AG08396 (cell line): ENCODE measurements at regions not wholly inside any gene's neighbourhood (a gene's known extent, or its start where the extent isn't known, plus 50 kb on each side); places are given as distances from the start of the nearest gene placed in this dataset.
A peak's percentile ranks its signal among the peaks of the same experiment; 100 is the strongest.
"Not testable (repeated sequence)": the region's sequence is repeated elsewhere in the genome, so short reads cannot be mapped to it uniquely, and the experiment has no call there.

Experiments used
- DNase-seq: peaks from one replicate; pipeline ENCODE4 v3.0.0; 2012; ENCODE audit warnings: low spot score, mixed read lengths

- no peak for DNase-seq
These were observed 55.0 kb downstream of the OXSM start for GRCh38 chr3:25844891-25845290.

DNA sequence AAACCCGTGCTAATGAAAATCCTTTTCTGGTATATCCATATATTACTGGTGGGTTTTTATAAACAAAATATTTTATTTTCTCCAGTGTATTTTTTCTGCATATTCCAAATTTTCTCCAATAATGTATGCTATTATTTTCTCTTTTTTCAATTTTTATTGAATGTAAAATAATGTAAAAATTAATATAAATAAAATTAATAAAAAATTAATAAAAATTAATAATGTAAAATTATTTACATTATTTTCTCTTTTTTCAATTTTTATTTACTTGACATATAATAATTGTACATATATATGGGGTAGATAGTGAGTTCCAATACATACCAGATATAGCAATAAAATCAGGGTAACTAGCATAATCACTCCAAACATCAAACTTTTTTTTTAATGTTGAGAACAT is 56.4 kb downstream of the OXSM start:
- no peak for DNase-seq

DNA sequence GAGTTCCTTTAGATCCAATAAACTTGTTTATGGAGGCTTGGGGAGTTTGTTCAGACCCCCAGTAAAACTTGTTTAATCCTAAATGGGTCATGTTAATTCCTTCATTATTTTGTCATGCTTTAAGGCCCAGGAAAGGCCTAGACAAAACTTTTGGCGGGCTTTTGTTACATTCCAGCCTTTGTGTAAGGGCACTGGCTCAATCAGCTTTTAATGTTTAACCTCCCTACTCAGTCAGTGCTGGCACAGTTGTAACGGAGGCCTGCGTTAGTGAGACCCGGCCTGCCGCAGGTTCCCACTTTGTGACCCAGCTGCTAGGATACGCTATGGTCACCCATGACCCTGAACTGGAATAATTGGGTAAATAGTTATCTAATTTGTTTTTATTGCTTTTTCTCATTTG is 59.2 kb downstream of the OXSM start:
- no peak for DNase-seq

DNA sequence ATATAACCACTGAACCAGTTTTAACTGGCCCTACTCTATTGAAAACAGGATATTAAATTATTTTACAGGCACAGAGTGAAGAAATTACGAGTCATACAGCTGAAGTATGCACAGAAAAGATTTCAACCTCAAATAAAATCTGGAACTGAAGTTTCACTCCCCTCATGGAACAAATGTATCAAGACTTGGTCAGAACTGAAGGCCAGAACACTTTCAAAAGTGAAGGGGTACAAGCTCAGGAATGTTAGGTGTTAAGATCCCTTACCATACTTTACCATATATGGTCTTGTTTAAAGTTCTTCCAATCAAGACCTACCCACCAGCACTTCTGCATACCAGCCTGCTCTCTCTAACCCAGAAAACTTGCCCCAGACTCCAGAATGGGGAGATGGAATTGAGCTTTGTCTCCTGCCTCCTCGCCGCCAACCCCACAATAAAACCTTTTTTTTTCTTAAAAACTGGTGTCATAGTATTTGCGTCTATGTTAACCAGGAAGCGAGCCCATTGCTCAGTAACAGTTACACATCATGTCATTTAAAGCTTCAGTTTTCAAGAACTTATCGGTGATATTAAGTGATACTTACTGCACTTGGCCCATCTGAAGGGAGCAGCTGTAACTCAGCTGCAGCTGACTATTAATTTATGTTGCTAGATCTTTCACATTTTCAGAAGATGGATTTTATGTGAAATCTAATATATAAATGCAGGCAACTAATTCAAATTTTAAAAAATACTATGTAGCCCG is 59.9 kb downstream of the OXSM start:
- peak; percentile 25 for DNase-seq

DNA sequence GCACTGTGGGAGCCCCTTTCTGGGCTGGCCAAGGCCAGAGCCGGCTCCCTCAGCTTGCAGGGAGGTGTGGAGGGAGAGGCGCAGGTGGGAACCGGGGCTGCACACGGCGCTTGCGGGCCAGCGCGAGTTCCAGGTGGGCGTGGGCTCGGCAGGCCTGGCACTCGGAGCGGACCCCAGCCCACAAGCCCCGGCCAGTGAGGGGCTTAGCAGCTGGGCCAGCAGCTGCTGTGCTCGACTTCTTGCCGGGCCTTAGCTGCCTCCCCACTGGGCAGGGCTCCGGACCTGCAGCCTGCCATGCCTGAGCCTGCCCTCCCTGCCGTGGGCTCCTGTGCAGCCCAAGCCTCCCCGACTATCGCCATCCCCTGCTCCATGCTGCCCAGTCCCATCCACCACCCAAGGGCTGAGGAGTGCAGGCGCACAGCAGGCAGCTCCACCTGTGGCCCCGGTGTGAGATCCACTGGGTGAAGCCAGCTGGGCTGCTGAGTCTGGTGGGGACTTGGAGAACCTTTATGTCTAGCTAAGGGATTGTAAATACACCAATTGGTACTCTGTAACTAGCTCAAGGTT is 61.9 kb downstream of the OXSM start:
- not testable (repeated sequence) for DNase-seq

- DNase-seq, result peak; percentile 19
These were observed 64.3 kb downstream of the OXSM start for GRCh38 chr3:25854214-25854613.

DNA sequence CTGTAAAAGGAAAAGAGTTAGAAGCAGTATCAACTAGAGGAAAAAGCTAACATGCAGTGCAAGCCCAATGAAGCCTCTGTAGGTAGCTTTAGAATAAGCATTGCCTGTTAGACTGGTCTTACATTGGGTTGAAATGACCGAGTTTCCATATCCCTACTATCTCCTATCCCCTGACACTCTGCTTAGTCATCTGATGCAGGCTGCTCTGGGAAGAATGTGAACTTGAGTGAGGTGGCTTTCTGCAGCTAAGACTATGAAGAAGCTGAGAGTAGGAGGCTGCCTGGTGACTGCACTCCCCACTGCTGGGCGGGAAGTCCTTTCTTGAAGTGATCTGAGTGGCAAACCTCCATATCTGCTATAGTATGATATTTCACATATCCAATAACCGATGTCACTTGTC is 64.7 kb downstream of the OXSM start:
- DNase-seq, result peak; percentile 58

GRCh38 chr3:25855266-25855784 is 65.4 kb downstream of the OXSM start:
- DNase-seq, result no peak

- peak; percentile 58 for DNase-seq
These were observed 67.1 kb downstream of the OXSM start for GRCh38 chr3:25856902-25857518.

DNA sequence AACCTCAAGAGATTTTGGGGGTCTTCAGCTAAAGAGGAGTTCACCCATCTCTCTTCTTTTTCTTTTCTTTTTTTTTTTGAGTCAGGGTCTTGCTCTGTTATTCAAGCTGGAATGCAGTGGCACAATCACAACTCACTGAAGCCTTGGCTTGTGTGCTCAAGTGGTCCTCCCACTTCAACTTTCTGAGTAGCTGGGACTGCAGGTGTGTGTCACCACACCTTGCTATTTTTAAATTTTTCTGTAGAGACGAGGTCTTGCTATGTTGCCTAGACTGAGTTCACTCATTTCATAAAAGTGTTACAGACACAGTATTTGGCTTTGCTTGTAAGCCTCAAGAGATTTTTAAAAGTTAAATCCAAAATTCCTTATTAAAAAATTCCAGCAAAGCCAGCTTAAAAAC is 71.7 kb downstream of the OXSM start:
- DNase-seq, result no peak

GRCh38 chr3:25863011-25863415 is 73.1 kb downstream of the OXSM start:
- DNase-seq, result no peak

DNA sequence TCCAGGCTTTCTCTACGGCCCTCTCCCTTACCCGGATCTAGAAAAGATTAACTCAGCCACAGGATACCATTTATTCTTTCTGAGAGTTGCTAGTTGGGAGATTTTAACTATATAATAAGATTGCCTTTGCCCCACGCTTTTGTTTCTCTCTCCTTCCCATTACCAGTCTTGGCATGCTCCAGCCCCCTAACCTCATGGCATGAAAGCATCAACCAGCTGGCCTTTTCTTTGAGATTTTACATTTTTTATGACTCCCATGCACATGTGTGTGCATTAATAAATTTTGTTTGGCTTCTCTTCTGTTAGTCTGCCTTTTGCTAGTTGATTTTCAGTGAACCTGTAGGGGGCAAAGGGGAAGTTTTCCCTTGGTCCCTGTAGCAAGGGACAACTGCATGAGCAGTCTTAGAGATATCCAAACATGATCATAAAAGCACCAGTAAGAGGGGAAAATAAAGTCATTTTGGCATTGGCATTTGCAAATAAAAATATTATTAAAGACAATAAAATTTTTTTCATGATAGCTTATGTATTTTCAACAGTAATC is 73.6 kb downstream of the OXSM start:
- DNase-seq, result no peak

DNA sequence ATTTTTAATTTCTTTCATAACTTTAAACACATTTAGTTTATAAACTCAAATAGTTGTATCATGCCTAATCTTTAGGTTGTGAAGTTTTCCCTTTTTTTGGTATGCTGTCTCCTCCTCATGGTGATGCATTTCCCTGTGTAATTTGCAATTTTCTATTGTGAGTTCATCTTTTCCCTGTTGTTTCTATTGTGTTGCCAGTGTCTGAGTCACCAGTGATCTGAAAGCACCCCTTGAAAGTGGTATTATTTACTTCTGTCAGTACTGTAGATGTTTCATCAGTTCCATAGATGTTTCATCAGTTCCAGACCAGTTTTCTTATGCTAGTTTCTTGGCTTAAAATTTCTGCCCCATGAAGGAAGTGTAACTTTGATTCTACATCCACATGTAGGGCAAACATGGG is 80.6 kb downstream of the OXSM start:
- no peak for DNase-seq

DNA sequence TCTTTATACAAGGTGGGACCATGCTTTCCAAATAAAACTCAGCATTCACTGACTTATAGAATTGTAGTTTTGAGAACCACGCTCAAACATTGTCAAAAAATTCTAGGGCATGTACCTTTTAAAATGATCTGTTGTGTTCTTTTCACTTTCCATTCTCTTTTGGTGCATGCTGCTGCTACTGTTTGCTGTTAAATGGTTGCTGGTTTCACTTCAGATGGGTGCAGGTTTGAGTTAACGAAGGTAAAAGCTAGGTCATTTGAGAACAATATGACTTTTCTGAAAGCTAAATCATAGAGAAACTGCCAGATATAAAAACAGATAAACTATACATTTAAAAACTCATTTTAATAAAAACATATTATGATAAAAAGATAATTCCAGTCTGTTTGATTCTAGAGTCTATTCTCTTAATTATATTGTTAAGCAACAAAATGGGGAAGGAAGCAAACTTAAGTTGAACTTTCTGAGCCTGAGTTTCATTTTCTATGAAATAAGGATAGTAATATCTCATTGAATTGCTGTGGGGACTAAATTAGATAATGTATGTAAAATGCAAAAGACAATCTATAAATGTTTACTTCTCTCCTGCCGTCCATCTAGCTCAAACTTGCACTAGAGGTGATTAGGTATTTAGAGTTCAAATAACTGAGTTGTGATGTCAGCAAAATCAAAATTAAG is 82.4 kb downstream of the OXSM start:
- no peak for DNase-seq

- DNase-seq, result no peak
These were observed 93.6 kb downstream of the OXSM start for GRCh38 chr3:25883492-25883891.

DNA sequence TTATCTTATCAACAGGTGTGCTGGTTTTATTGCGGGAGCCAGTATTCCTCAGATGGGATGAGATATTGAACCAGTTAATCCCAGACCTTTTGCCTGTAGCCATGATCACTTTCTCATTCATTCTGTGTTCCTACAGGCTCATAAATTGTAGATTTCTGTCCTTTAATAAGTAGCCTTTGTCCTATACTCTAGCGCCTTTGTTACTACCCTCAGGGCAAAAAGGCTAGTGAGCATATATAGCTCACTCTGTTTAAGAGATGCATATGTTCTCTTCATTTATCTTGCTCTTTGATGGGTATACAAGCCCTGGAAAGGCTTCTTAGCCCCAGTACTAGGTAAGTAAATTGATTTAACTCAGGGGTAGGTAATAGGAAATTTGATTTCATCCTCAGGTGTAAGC is 95.1 kb downstream of the OXSM start:
- no peak for DNase-seq

DNA sequence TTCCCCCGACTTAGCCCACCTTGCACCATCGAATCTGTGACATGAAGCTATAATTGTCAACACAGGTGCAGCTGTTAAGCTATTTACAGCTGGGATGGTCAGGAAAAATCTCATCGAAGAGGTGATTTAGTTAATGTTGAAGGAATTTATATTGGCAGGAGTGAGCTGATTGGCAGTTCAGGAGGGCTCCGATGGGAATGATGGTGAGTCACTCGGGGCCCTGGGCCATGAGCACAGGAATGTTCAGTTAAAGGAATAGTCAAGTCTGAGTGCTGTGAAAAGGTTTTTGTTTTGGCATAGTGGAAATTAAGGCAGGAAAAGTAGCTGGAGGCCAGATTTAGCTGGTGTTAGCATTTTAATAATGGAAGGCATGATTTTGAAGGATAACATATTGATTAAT is 95.7 kb downstream of the OXSM start:
- DNase-seq, result no peak

GRCh38 chr3:25887907-25888306 is 98.0 kb downstream of the OXSM start:
- no peak for DNase-seq

DNA sequence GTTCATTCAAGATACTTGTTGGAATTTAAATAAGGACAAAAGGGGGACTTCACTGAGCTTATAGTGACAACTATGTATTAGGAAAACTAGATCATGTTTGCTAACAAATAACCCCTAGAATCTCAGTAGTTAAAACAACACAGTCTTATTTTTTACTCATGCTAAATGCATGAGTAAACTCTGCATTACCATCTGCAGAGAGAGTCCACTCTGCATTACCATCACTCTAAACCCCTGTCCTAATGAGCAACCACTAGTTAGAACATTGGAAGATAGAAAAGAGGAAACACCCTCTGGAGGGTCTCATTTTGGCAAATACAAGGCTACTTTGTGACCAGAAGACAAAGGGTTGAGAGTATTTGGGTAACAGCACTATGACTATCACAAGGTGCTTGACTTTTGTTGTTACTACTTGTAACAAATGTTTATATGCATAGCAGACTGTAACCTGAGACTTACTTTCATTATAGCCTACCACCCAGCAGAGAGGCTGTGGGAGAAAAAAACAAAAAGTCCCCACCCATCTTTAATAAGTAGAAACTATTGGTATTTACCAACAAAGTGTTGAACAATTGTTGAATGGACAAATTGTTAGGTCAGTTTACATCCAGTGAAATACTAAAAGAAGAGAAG is 99.1 kb downstream of the OXSM start:
- DNase-seq, result no peak

DNA sequence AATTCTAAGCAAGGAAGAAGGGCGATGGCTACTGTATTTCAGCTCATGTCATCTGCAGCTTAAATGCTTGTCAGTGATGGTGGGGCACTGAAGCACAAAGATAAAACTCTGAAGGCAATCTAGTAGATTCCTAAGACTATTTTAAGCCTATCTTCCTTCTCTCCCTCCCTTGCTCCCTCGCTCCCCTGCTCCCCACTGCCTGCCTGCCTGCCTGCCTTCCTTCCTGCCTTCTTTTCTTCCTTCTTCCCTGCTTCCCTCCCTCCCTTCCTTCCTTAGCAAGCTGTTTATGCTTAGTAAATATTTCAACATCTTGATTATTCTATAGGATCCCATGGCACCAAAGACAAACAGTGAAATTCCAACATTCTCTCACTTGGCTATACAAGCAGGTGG is 99.6 kb downstream of the OXSM start:
- no peak for DNase-seq

DNA sequence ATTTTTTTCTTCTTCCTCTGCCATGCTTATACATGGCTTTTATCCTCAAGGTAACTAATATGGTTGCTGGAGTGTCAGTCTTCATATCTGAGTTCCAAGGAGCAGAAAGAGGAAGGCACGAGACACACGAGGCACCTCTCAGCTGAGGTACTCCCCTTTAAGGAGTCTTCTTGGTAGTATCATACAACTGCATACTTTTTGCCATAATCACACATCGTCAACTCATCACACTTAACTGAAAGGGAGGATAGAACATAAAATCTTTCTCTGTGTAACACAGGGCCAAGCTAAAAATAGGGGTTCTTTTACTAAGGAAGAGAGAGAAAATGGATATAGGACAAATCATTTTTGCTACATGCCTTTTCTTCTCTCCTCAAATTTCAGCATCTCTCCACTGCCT is 104.2 kb downstream of the OXSM start:
- no peak for DNase-seq

- no peak for DNase-seq
These were observed 105.1 kb downstream of the OXSM start for GRCh38 chr3:25895031-25895430.
